NCI-H524 (cell line): ENCODE measurements at regions not wholly inside any gene's neighbourhood (a gene's known extent, or its start where the extent isn't known, plus 50 kb on each side); places are given as distances from the start of the nearest gene placed in this dataset.

Experiments
- DNase-seq, 2 experiments: peaks; one replicate each; lab custom pipeline; 2025; lab: John Stamatoyannopoulos, UW

DNA sequence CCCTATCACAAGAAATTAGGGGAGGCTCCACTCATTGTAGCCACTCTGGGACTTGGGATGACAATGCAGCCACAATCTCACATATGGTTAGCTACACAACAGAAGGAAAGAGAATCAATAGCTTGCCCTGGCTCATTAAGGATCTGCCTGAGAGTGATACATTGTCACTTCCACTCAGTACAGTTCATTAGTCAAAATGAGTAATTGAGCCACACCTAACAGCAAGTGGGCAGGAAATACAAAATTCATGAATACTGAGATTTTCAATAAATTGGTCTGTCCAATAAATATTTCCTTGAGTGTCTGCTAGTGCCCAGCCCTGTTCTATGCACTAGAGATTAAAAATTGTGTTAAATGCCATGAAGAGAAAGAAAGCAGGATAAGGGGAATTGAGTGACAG lies 231.3 kb upstream of the NR4A3 start:
- DNase-seq = no peak

DNA sequence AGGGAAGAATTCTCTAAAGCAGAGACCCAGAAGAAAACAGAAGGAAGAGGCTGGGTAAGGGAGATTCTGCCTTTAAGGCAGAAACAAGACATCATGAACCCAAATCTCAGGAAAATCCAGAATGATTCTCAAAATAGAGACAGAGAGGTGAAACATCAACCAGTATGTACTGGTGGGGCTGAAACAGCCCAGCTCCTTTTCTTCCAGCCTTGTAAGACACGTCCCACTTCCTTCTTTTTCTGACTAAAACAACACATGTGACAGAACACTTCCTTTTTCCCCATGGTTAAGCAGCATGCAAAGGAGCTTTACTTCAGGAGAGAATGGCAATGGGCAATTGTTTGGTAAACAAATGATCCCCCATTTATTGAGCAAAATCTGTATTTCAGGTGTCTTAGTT lies 230.8 kb upstream of the NR4A3 start:
- DNase-seq = no peak

DNA sequence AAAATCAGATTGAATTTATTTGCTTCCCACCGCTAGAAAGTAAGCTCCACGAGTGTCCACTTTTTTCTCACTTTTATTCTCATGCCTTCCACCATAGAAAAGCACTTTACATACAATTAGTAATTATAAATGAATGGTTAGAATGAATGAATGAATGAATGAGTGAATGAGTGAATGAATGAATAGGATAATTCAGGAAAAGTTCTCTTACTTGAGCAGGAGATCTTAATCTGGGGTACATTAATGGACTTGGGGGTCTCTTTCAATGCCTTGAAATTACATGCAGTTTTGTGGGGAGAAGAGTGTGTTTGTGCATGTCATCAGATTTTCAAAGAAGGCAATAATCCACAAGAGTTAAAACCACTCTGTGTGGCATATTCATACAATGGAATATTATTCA lies 229.9 kb upstream of the NR4A3 start:
- no peak for DNase-seq

DNA sequence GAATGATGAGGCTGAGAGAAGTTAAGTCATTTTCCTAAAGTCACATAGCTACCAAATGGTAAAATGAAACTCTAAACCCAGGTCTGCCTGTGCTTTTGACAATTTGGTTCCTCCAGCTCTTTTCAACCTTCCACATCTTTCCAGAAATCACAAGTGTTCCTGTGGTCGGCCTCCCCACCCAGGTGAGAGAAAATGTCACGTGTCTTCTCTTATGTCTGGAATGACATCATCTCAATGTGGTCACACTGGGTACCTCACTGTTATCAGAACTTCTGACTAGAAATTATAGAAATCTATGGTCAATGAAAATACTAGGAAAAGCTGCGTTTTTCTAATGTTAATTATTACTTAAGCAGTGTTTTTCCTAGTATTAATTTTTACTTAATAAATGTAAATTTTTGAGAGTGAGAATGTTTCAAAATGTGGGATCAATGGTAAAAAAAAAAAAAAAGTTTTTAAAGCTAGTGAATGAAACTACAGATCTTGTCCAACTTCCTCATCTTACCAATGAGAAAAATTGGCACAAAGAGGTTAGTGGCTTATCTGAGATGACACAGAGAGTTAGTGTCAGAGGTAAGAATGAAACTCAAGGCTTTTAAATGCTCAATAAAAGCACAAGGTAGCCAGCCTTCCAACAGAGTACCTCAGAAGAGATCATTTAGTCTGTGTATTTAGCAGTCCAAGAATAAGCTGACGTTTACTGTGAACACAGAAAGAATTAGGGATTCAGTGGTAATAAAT lies 228.7 kb upstream of the NR4A3 start:
- no peak for DNase-seq

DNA sequence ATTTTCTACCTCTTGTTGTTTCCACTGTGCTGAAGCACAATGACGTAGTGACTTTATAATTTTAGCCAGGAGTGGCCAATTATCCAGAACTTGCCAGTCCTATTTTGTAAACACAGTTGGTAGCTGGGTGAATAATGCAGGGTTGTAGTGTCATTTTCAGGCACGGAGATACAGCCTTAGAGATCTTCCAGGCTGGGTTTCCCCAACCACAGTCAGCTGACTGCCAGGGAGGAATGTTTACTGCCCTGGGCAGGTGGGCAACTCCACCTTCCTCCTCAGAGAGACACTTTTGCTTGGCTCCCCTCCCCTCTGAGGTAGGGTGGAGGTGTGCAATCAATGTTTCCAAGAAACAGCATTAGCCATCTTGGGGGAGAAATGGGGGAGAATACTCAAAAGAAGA lies 228.1 kb upstream of the NR4A3 start:
- no peak for DNase-seq

DNA sequence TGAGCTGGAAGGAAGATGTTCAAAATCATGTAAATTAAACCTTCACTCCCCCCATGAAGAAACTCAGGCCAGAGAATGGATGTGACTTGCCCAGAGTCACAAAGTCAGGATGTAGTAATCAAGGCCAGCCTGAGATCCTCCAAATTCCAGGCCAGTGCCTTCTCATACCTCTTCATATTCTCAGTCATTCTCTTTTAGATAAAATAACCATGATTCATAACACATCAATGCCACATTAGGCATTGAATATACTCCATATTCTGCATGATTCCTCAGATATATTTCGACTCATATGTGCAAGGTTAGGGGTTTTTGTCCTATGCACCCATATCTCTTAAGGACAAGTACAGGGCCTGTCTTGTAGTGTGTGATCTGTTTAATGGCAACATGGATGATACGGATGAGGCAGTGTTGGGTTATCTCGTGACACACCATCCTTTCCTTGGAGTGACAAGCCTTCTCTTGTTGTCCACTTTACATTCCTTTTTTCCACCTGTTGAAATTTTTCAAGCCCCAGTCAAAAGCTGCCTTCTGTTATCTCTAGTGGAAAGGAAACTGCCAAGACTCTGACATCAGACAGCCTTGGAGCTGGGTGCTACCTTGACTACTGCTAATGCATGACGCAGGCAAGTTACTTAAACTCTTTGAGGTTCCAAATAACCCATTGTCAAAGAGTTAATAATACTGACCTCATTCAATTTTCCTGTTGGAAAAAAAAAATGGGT lies 227.5 kb upstream of the NR4A3 start:
- no peak for DNase-seq

DNA sequence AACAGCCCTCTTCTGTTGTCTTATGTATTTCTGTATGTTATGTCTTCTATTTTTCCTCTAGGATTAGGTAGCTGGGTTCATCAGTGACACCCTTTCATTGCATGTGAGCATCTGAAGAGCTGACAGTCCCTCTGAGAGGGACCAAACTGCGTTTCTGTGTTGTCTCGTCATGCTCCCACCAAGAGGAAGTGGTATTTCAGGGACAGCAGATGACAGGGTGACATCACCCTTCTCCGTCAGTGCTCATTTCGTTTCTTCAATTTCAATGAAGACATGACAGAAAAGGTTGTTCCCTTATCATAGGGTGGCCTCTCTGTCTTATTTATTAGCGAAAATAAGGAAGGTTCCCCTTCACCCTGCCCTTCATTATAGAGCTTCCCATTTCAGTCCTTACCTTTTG lies 225.9 kb upstream of the NR4A3 start:
- DNase-seq = no peak

DNA sequence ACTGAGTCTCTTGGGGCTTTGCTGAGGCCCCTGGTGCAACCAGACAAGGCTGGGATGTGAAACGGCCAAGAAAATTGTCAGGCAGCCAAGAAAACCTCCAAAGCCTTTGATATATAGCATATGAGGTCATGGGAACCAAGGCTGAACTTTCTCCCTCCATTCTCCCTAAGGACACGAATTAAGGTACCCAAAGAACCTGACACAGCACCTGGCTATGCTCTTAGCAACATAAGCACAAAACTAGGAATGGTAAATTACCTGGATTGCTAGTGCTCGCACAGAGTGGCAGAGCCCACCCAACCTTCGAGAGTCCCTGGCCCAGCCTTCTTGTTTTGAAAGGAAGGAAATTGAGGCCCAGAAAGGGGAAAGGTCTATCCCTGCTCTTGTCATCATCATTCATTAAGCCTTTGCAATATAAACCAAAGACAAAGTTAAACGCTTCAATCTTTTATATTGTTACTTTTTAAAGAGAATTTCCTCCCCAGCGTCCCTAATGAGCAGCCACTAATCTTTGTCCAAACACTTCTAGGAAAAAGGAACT lies 220.0 kb upstream of the NR4A3 start:
- no peak for DNase-seq

DNA sequence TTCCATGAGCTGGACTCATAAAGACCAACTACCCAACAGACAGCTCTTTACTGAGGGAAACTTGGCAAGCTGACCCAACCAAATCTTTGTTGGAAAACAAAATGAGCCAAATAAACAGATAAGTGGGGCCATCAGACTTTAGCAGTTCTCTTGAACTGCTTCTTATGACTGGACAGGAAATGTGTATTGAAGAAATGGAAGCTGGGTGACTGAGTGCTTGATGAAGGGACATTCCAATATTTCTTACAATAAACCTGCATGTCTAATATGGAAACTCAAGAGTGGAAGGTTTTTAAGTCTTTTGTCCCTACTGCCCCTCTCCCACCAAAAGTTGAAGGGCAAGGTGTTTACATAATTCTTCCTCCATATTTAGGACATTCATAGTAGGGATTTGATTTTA lies 218.8 kb upstream of the NR4A3 start:
- DNase-seq = no peak

DNA sequence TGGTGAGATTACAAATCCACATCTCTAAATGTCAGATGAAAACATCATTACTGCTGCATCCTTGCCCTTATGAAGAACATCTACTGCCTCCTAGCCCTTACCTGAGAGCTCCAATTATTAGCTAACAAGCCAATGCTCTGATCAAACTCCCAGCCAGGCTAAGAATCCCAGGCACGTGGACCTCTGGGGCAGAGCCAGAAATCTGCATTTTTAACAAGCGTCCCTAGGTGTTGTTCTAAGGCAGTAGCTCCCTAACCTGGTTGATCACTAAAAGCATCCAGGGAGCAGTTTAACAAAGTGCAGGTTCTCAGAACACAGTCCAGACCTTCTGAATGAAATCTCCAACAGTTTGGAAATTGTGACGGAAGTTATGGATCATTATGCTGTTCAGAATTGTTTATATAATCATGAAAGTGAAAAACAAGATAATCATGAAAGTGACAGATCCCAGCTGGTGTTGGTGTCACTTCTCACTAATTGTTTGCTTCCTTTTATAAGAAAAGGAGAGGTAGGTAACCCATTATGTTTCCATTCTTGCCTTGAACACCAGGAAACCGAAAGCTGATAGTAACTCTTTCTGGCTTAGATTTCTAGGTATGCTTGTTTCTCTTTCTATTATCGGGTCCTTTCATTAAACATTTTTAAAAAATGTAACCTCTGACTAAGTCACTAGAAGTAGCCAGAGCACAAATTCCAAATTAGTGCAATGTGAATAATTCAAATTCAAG lies 216.5 kb upstream of the NR4A3 start:
- no peak for DNase-seq

DNA sequence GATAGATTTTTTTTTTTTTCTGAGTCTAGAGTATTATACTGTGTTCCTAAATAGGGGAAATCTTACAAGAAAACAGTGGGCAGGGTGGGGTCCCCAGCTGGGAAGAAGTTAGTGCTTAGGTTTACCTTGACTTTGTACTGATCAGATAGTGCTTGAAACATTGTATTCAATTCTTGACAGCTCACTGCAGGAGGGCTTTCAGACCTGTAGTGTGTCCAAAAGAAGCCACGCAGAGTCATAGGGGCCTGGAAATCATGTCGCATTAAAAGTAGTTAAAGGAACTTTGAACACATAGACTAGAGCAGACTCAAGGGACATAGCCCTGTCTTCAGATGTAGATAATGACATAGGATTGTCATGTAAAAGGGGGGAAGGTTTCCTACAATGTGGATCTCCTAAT lies 215.4 kb upstream of the NR4A3 start:
- DNase-seq = no peak

DNA sequence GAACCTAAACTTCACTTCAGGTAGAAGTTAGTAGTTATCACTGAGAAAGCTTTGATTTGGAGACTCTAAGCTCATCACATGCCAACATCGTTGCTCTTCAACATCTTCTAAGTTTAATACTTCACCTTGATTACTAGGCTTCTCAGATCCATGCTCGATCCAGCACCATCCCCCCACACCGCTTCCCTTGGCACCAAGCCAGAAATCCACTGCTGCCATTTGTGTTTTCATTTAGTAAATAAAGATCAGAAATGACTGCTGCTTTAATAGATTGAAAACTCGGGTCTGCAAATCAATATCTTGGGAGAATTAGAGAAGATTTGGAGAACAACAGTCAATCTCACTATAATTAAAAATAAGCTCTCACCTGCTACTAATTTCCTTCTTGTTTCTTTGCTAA lies 214.7 kb upstream of the NR4A3 start:
- peak in 1 of 2 experiments; percentile 27 for DNase-seq

DNA sequence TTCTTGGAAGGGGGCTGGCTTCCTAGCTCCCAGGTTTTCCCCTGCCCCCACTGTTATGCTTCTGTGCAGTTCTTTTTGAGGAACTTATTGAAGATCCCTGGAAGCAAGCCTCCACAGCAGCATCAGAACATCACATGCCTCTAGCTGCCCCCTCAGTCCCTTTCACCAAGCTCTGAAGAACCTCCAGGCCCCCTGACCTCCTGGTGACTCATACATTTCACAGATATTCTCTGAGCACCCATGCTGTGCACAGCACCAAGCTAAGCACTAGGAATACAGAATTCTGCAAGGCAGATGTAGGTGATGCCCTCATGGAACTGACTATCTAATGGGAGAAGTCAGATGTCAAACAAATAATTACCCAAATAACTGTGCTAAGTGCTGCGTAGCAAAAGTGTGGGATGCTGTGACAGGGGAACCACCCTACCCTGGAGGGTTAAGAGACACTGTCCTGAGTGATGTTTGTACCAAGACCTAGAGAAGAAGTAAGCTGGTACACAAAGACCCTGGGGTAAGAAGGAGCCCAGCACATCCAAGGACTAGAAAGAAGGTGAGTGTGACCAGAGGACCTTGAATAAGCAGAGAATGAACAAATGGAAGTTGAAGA lies 213.7 kb upstream of the NR4A3 start:
- DNase-seq = no peak

DNA sequence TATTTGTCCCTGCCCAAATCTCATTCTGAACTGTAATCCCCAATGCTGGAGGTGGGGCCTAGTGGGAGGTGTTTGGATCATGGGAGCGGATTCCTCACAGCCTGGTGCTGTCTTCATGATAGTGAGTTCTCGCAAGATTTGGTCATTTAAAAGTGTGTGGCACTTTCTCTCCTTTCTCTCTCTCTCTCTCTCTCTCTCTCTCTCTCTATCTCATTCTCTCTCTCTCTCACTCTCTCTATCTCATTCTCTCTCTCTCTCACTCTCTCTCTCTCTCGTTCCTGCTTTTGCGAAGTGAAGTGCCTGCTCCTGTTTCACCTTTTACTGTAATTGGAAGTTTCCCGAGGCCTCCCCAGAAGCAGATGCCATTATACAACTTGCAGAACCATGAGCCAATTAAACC lies 207.3 kb upstream of the NR4A3 start:
- no peak for DNase-seq

DNA sequence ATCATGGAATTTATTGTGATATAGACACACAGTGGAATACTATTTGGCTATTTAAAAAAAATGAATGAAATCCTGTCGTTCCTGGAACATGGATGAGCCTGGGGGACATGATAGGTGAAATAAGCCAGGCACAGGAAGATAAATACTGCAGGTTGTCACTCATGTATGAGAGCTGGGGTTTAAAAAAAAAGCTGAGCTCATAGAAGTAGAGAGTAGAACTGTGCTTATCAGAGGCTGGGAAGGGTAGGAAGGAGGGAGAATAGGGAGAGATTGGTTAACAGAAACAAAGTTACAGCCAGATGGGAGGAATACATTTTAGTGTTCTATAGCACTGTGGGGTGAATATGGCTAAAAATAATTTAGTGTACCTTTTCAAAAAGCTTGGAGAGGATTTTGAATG lies 200.6 kb upstream of the NR4A3 start:
- no peak for DNase-seq

DNA sequence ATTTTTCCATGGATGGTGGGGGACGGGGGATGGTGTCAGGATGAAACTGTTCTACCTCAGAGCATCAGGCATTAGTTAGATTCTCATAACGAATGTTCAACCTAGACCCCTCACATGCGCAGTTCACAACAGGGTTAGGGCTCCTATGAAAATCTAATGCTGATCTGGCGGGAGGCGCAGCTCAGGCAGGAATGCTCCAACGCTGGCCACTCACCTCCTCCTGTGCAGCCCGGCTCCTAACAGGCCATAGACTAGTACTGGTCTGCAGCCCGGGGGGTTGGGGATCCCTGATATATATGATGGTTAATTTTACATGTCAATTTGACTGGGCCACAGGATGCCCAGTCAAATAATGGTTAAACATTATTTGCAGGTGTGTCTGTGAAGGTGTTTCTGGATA lies 199.0 kb upstream of the NR4A3 start:
- no peak for DNase-seq

DNA sequence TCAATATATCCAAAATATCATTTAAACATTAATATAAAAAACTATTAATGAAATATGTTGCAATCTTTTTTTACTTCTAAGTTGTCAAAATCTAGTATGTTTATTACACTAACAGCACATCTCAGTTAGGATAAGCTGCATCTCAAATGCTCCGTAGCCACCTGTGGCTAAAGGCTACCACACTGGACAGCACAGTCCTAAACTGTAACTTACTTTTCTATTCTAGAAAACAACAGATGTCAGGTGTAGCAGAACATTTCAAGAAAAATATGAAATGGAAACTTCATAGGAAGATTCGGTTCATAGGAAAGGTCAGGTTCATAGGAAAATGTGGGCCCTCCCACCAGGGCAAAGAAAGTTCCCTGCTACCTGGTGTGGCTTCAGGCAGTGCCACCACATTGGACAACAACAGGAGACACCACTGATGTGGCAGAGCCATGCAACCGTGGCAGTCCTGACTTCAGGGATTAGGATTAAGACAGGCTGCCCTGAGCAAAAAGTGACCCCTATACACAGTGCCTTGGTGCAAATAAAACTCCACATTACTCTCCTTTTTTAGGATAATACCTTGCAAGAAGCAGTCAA lies 197.8 kb upstream of the NR4A3 start:
- no peak for DNase-seq

DNA sequence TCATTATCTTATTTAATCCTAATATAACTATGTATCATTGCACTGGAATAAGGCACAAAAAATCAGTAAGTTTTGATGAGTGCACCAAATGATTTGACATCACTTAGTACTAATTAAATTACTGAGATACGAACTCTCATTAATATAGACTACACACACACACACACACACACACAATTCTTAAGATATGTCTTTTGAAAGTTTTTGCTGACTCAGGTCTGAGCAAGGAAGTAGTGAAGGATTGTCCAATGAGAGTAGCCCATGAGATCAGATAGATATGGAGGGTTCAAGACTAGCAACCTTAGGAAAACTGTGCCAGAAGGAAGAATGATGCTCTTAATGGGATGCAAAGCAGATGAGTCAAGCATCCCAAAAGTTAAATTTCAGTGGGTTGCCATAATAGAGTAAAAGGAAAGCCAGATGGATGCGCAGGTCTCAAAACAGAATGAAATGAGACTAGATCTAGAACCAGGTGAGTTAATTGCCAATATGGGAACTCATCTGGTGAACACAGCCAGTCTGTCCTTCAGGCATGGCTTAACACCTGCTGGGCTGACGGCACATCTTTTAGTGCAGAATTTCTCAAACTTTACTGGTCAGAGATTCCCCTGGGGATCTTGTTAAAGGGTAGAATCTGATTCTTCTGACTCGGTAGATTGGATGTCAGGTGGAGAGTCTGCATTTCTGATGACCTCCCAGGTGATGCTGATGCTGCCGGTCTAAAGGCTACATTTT lies 197.0 kb upstream of the NR4A3 start:
- no peak for DNase-seq

DNA sequence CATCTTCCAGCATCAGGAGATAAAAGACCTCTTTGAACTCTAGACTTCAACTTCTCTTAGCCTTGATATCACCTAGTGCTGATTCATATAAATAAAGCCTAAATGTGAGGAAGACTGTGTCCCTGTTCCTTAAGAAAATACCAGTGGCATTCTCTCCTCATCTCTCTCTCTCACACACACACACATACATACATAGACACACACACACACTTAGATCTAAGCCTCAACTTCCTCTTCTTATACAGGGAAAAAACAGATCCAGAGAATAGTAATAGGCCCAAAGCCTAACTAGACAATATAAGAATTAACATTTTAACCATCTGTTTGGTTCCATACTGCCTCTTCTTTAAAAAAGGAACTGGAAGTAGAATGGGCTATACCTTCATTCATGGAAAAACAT lies 195.3 kb upstream of the NR4A3 start:
- no peak for DNase-seq

DNA sequence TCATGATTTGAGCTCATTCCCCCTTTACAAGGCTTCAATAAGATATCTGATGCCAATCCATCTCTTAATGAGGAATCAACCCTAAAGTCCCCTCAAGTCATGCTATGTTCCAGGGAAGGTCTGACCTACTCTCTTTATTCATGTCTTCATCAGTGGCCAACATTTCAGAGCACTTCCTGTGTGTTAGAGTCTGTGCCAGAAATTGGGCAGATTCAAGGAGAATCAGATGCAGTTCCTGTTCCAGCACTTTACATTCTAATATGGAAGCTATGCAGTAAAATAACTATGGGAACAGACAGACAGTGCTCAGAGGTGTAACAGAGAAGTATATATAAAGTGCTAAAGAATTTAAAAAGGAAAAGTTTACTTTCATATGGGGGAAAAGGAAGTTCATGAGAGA lies 193.4 kb upstream of the NR4A3 start:
- DNase-seq = no peak

DNA sequence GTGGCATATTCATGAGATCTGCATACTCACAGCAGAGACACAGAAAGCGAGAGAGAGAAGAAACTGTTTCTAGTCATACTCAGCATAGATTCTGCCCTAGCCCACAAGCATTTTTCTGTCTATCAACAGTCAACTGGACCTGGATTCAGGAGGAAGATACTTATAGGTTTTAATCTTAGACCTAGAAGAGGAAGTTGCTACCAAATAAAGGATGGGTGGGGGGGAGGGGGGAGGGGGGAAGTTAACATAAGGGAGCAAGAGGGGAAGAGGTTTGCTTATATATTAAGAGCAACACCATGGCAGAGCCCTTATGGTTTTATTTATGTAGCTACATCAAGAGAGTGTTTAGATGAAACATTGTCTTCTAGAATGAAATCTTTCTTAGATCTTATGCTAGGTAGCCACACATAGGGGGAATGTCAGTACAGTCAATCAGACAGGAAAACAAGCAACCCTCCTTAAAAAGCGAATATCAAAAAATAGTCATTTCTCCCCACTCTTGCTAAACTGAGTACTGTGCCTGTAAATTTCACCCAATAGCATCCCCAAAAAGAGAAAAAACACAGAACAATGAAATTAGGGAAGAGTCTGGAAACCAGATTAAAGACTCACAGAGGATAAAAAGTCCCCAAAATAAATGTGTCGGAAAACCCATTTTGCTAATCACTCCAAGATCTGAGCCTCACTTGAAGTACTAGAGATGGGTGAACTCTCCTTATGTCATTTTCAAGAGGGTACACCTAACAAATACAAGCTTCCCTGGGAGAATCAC lies 192.7 kb upstream of the NR4A3 start:
- no peak for DNase-seq
